ENCODE measurements at regions not wholly inside any gene's neighbourhood (a gene's known extent, or its start where the extent isn't known, plus 50 kb on each side); places are given as distances from the start of the nearest gene placed in this dataset.

DNA sequence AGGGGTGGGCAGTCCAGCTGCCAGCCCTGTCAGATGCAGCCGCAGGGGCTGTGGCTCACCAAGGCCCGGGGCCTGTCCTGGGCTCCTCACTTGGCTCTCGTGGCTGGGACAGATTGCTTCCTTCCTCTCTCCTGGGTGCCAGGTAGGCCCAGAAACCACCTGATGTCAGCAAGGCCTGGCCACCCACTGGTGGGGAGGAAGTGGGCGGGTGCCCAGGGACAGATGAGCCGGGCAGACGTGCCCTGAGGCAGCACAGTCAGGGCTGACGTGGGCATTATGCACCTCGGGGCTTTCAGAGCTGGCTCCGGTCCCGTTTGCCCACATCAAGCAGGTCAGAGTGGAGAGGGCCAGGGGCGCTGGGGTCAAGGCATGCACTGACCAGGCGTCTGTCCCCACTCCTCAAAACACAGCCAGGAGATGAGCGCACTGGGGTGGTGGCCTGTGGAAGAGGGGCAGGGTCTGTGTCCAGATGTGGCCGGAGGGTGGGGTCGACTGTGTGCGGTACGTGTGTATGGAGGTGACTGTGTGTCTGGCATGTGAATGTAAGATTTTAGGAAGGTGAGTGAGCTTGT lies 133.2 kb upstream of the PTPN1 start:
- no peak for DNase-seq (ENCODE audit: extremely low read depth, insufficient read length)
- Histone ChIP-seq H3K36me3 (ENCODE audit: control insufficient read depth, insufficient read depth, low read length) (no peaks in the 10 kb centered on the region), H3K27me3 (replicated peaks; ENCODE audit: control insufficient read depth, insufficient read depth, low read length) (no peaks in the 10 kb centered on the region; the same call in 1 of the 2 replicates), H3K4me3 (replicated peaks; ENCODE audit: low read depth, low read length) (no peak overlapping the region)
- no peak for TF ChIP-seq CTCF (IDR thresholded peaks at IDR 0.05; ENCODE audit: insufficient read depth, low read length, poor library complexity, severe bottlenecking)

- Histone ChIP-seq H3K4me3 (replicated peaks; ENCODE audit: low read depth, low read length) (no peak overlapping the region), H3K27me3 (replicated peaks; ENCODE audit: control insufficient read depth, insufficient read depth, low read length) (no peaks in the 10 kb centered on the region; the same call in 1 of the 2 replicates), H3K36me3 (ENCODE audit: control insufficient read depth, insufficient read depth, low read length) (no peaks in the 10 kb centered on the region)
- TF ChIP-seq CTCF (IDR thresholded peaks at IDR 0.05; ENCODE audit: insufficient read depth, low read length, poor library complexity, severe bottlenecking), result no peak
- no peak for DNase-seq (ENCODE audit: extremely low read depth, insufficient read length)
Observed at GRCh38 chr20:50378170-50379000, 131.8 kb upstream of the PTPN1 start.

DNA sequence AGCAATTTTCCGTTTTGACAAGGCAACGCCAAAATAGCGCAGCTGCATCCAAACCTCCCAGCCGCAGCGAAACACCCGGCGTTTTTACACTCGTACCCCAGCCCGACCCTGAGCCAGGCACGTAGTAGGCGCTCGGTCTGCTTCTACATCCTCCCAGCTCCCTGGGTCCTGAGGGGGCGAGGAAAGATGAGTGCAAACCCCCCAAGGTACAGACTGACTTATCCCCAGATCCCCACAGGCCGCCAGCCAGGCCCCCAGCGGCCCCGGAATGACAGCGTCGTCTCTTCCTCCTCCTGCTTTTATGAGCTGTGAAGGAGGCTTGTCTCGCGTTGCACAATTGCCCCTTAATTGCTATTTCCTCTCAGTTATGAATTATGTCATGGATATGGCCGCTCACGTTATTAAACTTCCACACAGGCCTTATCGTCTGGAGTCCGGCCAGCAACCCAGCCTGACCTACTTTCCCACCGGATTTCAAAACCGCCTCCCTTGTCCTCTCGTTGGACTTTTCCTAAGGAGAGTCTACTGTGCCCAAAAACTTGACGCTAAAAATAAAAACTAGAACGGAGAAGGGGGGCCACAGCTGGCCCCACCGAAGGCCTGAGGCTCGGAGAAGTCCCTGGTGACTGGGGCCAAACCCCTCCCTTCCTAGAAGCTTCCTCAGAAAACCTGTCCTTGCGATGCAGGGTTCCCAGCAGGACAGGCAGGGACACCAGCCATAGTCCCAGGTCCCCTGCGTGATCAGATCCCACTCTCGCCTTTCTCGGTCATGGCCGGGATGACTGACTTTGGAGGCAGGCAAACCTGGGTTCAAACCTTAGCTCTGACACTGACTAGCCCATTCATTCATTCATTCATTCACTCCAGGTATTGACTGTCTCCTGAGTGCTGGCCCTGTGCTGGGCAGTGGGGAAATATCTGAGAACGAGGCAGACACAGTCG lies 130.9 kb upstream of the PTPN1 start:
- TF ChIP-seq CTCF (IDR thresholded peaks at IDR 0.05; ENCODE audit: insufficient read depth, low read length, poor library complexity, severe bottlenecking), result no peak
- H3K4me3 ChIP-seq (replicated peaks; ENCODE audit: low read depth, low read length), result no peak overlapping the region
- no peak for DNase-seq (ENCODE audit: extremely low read depth, insufficient read length)

DNA sequence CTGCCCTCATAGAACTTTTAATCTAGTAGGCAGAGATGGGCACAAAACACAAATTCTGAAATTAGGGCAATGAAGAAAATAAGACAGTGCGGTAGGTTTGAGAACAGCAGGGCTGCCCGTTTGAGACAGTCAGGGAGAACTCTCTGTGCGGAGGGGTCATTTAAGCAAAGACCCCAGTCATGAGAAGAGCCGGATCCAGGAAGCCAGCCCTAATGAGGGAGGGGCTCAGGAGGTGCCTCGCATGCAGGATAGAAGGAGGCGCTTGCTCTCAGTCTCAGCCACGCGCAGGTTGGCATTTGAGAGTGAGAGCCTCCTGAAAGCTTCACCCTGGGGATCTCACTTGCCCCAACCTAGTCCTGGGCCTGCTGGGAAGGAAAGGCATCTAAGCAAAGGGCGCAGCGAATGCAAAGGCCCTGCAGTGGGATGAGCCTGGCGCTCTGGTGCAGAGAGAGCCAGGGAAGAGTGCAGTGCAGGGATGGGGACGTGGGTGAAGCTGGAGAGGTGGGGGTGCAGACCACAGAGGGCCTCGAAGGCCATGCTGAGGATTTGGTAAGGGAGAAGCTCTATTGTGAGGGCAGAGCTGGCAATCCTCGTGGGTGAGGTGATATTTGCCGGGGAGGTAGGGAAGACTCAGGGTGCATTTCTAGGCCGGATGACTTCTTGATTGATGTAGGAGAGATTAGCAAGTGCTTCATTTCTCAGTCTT lies 130.0 kb upstream of the PTPN1 start:
- H3K36me3 ChIP-seq (ENCODE audit: control insufficient read depth, insufficient read depth, low read length), result no peaks in the 10 kb centered on the region
- TF ChIP-seq CTCF (IDR thresholded peaks at IDR 0.05; ENCODE audit: insufficient read depth, low read length, poor library complexity, severe bottlenecking), result no peak
- H3K27me3 ChIP-seq (replicated peaks; ENCODE audit: control insufficient read depth, insufficient read depth, low read length), result no peaks in the 10 kb centered on the region
- no peak overlapping the region for H3K4me3 ChIP-seq (replicated peaks; ENCODE audit: low read depth, low read length)
- no peak for DNase-seq (ENCODE audit: extremely low read depth, insufficient read length)

More for the DNA sequence above, 130.9 kb upstream of the PTPN1 start:
- H3K36me3 ChIP-seq (ENCODE audit: control insufficient read depth, insufficient read depth, low read length), result no peaks in the 10 kb centered on the region
- no peaks in the 10 kb centered on the region; the same call in 1 of the 2 replicates for H3K27me3 ChIP-seq (replicated peaks; ENCODE audit: control insufficient read depth, insufficient read depth, low read length)

DNA sequence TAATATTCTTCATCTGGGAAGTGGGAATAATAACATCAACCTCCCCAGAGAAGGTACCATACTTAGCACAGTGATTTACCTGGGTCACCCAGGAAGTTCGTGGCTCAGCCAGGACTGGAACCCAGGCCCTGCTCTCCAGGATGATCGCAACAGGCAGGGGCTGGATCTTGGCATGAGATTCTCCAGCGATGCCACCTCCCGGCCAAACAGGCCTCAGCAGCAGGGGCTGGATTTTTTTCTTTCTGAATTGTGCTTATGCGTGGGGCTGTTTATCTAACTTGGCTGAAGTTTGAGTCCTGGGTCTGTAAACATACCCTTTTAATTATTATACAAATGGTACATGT lies 129.5 kb upstream of the PTPN1 start:
- DNase-seq (ENCODE audit: extremely low read depth, insufficient read length), result no peak

More for the DNA sequence above, 129.5 kb upstream of the PTPN1 start:
- no peak for TF ChIP-seq CTCF (IDR thresholded peaks at IDR 0.05; ENCODE audit: insufficient read depth, low read length, poor library complexity, severe bottlenecking)
- Histone ChIP-seq H3K36me3 (ENCODE audit: control insufficient read depth, insufficient read depth, low read length) (no peaks in the 10 kb centered on the region), H3K27me3 (replicated peaks; ENCODE audit: control insufficient read depth, insufficient read depth, low read length) (no peaks in the 10 kb centered on the region), H3K4me3 (replicated peaks; ENCODE audit: low read depth, low read length) (no peak overlapping the region)
